UCSD-AML1 (cell line): ENCODE measurements at regions not wholly inside any gene's neighbourhood (a gene's known extent, or its start where the extent isn't known, plus 50 kb on each side); places are given as distances from the start of the nearest gene placed in this dataset.

ENCODE experiments used
- DNase-seq: peaks from one replicate; lab custom pipeline; 2025; ENCODE audit not compliant: unreplicated experiment; lab: John Stamatoyannopoulos, UW

- DNase-seq, result no peak
These were observed 356.8 kb upstream of the ARID1B start for GRCh38 chr6:156420172-156420993.

GRCh38 chr6:156419594-156419993, 357.6 kb upstream of the ARID1B start:
- DNase-seq, result no peak

GRCh38 chr6:156418253-156418652, 358.9 kb upstream of the ARID1B start:
- DNase-seq, result no peak

- DNase-seq, result no peak
These were observed 360.8 kb upstream of the ARID1B start for GRCh38 chr6:156416391-156416790.

GRCh38 chr6:156413154-156413553, 364.0 kb upstream of the ARID1B start:
- DNase-seq, result no peak

- no peak for DNase-seq
These were observed 366.5 kb upstream of the ARID1B start for GRCh38 chr6:156410649-156411048.

- DNase-seq, result no peak
These were observed 368.5 kb upstream of the ARID1B start for GRCh38 chr6:156408655-156409054.

- DNase-seq, result no peak
These were observed 369.8 kb upstream of the ARID1B start for GRCh38 chr6:156407334-156407733.

- DNase-seq, result no peak
These were observed 370.5 kb upstream of the ARID1B start for GRCh38 chr6:156406688-156407087.

GRCh38 chr6:156406099-156406498, 371.1 kb upstream of the ARID1B start:
- DNase-seq, result no peak

GRCh38 chr6:156402628-156403027, 374.6 kb upstream of the ARID1B start:
- DNase-seq, result no peak

GRCh38 chr6:156402227-156402626, 375.0 kb upstream of the ARID1B start:
- no peak for DNase-seq

GRCh38 chr6:156400487-156400886, 376.7 kb upstream of the ARID1B start:
- no peak for DNase-seq

GRCh38 chr6:156398966-156399365, 378.2 kb upstream of the ARID1B start:
- DNase-seq, result no peak

GRCh38 chr6:156398371-156398770, 378.8 kb upstream of the ARID1B start:
- DNase-seq, result no peak

- no peak for DNase-seq
These were observed 380.3 kb upstream of the ARID1B start for GRCh38 chr6:156396791-156397418.

GRCh38 chr6:156396068-156396771, 381.0 kb upstream of the ARID1B start:
- DNase-seq, result no peak

- no peak for DNase-seq
These were observed 381.9 kb upstream of the ARID1B start for GRCh38 chr6:156395276-156395675.

- DNase-seq, result no peak
These were observed 384.5 kb upstream of the ARID1B start for GRCh38 chr6:156392648-156393047.

GRCh38 chr6:156391977-156392376, 385.2 kb upstream of the ARID1B start:
- DNase-seq, result no peak

GRCh38 chr6:156391061-156391672, 386.0 kb upstream of the ARID1B start:
- no peak for DNase-seq

- no peak for DNase-seq
These were observed 386.6 kb upstream of the ARID1B start for GRCh38 chr6:156390621-156391020.
